ENCODE measurements at regions not wholly inside any gene's neighbourhood (a gene's known extent, or its start where the extent isn't known, plus 50 kb on each side); places are given as distances from the start of the nearest gene placed in this dataset.

DNA sequence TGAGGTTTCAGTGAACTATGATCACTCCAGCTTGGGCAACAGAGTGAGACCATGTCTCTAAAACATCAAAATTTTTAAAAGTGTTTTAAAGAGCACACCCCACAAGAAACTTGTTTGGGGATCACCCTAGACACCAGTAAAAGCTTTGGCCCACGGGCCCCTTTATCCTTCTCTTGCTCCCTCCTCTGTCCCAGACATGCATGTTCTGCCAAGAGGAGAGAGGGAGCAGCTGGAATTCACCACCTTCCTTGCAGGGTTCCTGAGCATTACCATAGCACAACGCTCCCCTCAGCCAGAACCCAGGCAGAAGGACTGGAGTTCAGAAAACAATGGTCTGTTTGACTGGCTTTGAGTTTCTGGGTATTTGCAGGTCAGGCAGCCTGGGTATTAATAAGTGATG is 214.3 kb upstream of the CDH5 start:
- TF ChIP-seq, protein P1, sequence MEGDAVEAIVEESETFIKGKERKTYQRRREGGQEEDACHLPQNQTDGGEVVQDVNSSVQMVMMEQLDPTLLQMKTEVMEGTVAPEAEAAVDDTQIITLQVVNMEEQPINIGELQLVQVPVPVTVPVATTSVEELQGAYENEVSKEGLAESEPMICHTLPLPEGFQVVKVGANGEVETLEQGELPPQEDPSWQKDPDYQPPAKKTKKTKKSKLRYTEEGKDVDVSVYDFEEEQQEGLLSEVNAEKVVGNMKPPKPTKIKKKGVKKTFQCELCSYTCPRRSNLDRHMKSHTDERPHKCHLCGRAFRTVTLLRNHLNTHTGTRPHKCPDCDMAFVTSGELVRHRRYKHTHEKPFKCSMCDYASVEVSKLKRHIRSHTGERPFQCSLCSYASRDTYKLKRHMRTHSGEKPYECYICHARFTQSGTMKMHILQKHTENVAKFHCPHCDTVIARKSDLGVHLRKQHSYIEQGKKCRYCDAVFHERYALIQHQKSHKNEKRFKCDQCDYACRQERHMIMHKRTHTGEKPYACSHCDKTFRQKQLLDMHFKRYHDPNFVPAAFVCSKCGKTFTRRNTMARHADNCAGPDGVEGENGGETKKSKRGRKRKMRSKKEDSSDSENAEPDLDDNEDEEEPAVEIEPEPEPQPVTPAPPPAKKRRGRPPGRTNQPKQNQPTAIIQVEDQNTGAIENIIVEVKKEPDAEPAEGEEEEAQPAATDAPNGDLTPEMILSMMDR (IDR thresholded peaks at IDR 0.05): no peak
- no peak for TF ChIP-seq POLR2A (IDR thresholded peaks at IDR 0.05)
